ENCODE measurements at regions not wholly inside any gene's neighbourhood (a gene's known extent, or its start where the extent isn't known, plus 50 kb on each side); places are given as distances from the start of the nearest gene placed in this dataset.
"Not testable (repeated sequence)": the region's sequence is repeated elsewhere in the genome, so short reads cannot be mapped to it uniquely, and the experiment has no call there.

- no peak for TF ChIP-seq CTCF (IDR thresholded peaks at IDR 0.05)
- DNase-seq (ENCODE audit: low spot score) (peak; percentile 6), ATAC-seq (ENCODE audit: low FRiP score) (no peak)
Measured at GRCh38 chr22:46031066-46031465, 54.1 kb upstream of the WNT7B start.

- peak; percentile 2 for DNase-seq (ENCODE audit: low spot score)
- ATAC-seq (ENCODE audit: low FRiP score): no peak
- TF ChIP-seq CTCF (IDR thresholded peaks at IDR 0.05): no peak
Measured at GRCh38 chr22:46031557-46031956, 54.6 kb upstream of the WNT7B start.

- ATAC-seq (ENCODE audit: low FRiP score) (no peak), DNase-seq (ENCODE audit: low spot score) (peak; percentile 16)
- TF ChIP-seq CTCF (IDR thresholded peaks at IDR 0.05): no peak
Measured at GRCh38 chr22:46031965-46032851, 55.2 kb upstream of the WNT7B start.

- no peak for DNase-seq (ENCODE audit: low spot score)
- no peak for ATAC-seq (ENCODE audit: low FRiP score)
- no peak for TF ChIP-seq CTCF (IDR thresholded peaks at IDR 0.05)
Measured at GRCh38 chr22:46033256-46034200, 56.6 kb upstream of the WNT7B start.

- ATAC-seq (ENCODE audit: low FRiP score): not testable (repeated sequence)
- peak; percentile 4 for DNase-seq (ENCODE audit: low spot score)
Measured at GRCh38 chr22:46034480-46034879, 57.5 kb upstream of the WNT7B start.

GRCh38 chr22:46035380-46035741 is 58.4 kb upstream of the WNT7B start:
- DNase-seq (ENCODE audit: low spot score): no peak
- TF ChIP-seq CTCF (IDR thresholded peaks at IDR 0.05): no peak
- ATAC-seq (ENCODE audit: low FRiP score): no peak

GRCh38 chr22:46035742-46036557 is 59.0 kb upstream of the WNT7B start:
- peak; percentile 96 for DNase-seq (ENCODE audit: low spot score)
- ATAC-seq (ENCODE audit: low FRiP score): peak; percentile 96
- TF ChIP-seq CTCF (IDR thresholded peaks at IDR 0.05): no peak
